Germinal center (tissue), 1 donor: ENCODE measurements at regions not wholly inside any gene's neighbourhood (a gene's known extent, or its start where the extent isn't known, plus 50 kb on each side); places are given as distances from the start of the nearest gene placed in this dataset.
"Not testable (repeated sequence)": the region's sequence is repeated elsewhere in the genome, so short reads cannot be mapped to it uniquely, and the experiment has no call there.

Source experiments
- DNase-seq: peaks from one replicate; pipeline ENCODE4 v3.0.0; 2012; ENCODE audit warnings: mixed read lengths, low spot score

DNA sequence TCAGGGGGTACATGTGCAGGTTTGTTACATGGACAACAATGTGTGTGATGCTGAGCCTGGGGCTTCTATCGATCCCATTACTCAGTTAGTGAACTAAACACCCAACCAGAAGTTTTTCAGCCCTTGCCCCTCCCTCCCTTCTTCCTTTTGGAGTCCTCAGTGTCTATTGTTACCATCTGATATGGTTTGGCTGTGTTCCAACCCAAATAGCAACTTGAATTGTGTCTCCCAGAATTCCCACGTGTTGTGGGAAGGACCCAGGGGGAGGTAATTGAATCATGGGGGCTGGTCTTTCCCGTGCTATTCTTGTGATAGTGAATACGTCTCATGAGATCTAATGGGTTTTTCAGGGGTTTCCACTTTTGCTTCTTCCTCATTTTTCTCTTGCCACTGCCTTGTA lies 186.3 kb downstream of the AEBP2 start:
- DNase-seq, result not testable (repeated sequence)

DNA sequence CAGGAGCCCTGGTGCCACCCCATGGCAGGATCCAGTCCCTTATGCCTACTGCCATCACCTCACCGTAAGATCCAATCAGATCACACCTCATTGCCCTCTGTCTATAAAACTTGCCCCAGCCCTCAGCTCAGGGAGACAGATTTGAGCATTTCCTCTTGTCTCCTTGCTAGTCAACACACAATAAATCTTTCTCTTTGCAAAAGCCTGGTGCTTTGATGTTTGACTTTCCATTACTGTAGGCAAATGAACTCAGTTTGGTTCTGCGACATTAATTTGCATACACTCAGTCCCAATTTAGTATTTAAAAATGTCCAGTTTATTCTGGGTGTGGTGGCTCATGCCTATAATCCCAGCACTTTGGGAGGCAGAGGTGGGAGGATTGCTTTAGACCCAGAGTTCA lies 188.4 kb downstream of the AEBP2 start:
- no peak for DNase-seq

DNA sequence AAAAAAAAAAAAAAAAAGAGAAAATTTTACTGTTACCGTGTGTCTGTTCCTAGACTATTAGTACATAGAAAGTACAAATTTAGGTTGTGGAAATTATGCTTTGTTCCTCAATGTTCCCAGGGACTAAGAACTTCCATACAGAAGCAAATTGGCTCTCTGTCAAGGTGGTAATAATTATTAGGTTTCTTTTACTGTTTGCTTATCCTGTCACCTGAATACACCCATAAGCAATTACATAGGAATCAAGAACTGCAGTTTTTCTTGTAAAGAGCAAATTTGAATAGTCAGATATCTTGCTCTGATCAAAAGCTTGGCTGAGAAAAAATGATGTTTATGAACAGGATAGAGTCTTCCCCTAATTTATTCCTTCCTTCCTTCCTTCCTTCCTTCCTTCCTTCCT lies 191.2 kb downstream of the AEBP2 start:
- no peak for DNase-seq

DNA sequence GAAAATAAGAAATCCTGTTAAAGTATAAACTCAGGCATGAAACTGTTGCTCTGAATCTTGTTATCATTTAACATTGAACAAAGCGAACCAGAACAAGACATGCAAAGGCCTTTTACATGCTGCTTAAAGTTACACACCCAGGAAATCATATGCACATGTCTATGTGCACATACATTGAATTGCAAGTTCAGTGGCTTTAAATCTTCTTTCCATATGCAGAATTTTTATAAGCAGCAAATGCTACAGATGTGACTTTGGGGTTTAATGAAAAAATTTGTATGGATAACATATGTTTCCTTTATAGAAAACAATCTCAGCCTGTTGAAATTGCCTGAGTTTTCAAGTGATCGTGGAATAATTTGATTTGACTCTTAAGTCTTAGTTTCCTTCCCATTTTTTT lies 193.9 kb downstream of the AEBP2 start:
- no peak for DNase-seq

DNA sequence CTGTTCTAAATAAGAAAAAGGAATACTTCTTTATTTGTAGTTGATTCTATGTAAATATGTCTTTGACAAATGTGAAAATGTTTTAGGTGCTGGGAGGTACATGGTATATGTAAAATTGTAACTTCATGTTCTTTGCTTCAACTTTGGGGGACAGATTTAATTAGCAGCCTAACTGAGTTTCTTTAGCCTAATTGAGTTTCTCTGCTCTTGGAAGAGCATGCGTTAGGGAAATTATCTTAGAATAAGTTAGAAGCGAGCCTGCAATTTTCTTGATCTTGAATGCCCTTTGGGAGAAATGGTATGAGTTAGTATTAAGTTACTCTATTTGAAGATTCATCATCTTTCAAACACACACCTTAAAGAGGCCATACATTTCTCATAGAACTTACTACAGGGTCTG lies 194.3 kb downstream of the AEBP2 start:
- DNase-seq, result no peak

DNA sequence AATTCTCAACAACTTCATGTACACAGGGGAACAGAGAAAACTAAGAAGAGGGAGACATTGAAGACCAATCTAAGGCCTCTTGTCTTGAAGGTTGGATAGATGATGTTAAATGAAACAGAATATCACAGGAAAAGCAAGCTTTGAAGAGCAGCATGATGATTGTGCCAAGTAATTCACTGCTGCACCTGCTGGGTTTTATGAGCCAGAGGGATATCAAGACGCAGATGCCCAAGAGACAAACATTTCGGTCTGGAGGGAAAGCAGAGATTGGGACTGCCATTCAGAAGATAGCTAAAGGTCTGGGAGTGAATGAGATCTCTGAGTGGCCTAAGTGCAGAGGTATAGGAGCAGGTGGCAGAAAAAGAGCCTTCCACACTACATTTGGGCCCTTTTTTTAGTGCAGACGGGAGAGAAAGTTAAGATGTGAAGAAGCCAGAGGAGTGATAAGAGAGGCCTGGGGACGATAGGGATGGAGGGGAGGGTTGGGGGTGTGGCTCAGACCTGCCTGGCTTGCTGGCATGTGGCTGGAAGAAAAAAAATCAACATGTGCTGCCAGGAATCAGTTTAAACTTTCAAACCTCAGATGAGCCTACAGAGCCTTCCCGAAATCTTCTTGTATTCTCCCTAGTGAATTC lies 200.6 kb downstream of the AEBP2 start:
- DNase-seq, result no peak

DNA sequence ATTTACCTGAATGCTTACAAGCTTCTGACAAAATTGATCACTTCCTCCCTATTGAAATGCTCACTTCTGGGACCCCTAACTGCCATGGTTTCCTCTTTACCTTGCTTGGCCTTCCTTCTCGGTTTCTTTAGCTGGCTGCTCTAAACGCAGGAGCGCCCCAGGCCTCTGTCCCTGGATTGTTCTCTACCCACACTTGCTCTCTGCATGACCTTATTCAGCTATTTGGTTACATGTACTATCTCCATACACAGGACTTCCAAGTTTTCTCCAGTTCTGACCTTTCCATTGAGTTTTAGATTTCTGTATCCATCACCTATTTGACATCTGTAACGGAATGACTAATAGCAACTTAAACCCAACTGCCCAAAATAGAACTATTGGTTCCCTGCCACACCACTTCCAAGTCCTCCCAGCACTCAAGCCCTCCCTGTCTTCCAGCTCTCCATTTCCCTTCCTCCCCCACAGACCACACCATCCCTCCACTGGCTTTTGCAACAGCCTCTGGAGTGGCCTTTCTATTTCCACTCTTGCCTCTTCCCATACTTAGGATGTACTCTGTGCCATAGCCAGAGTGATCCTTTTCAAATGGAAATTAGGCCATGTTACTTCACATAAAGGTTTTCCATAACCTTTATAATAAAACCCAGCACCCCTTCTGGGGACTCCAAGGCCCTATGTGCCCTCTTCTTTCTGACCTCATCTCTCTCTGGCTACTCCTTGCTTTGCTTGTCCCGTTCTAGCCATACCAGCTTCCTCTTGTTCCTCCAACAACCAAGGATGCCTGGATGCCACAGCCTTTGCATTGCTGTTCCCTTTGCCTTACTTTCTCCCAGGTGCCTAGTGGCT lies 202.2 kb downstream of the AEBP2 start:
- no peak for DNase-seq

DNA sequence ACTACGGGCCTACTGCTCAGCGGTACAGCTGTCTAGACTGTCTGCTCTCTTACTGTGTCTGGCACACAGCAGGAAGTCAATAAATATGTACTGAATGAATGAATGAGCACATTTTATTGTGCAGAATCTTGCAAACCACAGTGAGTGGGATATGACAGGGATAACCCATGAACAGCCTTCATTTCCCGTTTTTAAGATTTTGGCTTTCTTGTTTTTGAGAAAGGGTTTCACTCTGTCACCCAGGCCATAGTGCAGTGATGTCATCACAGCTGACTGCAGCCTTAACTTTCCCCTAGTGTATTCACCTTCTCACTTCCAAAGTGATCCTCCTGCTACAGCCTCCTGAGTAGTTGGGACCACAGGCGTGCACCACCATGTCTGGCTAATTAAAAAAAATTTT lies 203.1 kb downstream of the AEBP2 start:
- DNase-seq, result no peak

DNA sequence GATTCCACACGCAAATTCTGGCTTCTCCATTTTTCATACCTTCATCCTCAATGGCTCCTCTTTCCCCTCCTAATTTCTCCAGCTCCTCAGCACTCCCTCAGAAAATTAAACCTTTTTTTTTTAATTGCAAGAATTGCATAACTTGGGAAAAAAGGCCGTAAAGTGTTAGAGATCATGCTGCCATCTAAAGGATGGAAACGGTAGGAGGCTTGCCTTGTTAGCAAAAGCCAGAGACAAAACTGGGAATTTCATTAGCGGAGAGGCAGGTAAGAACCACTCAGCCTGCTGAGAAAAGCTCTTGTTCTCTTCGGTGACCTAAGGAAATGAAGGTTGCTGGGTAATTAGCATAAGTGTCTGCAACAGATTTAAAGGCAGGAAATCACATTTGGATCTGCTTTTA lies 204.3 kb downstream of the AEBP2 start:
- no peak for DNase-seq

DNA sequence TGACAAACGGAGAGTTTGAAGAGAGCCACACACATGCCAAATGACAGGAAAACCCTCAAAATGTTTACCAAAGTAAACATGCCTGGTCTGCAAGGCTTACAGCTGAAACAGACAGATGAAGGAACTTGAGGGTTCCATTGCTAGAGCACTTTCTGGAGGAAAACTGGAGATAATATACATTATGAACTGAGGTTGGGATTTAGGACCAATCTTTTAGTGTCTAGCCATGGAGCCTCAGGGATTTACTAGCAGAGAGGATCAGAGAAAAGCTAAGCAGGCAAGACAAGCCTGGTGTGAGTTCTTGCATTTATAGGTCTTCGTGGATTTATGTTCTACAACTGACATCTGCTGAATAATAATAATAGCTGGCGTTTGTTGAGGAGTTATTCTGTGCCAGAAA lies 205.3 kb downstream of the AEBP2 start:
- no peak for DNase-seq

DNA sequence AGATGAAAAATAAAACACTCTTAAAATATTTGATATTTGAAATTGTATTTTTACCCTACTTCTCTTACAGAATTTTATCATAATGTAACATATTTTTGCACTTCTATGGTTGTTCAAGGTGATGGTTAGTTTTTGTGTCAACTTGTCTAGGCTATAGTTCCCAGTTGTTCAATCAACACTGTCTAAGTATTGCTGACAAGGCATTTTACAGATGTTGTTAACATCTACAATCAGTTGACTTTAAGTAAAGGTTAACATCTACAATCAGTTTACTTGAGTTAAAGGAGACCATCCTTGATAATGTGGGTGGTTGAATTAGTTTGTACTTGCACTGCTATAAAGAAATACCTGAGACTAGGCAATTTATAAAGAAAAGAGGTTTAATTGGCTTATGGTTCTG lies 206.5 kb downstream of the AEBP2 start:
- DNase-seq, result no peak

DNA sequence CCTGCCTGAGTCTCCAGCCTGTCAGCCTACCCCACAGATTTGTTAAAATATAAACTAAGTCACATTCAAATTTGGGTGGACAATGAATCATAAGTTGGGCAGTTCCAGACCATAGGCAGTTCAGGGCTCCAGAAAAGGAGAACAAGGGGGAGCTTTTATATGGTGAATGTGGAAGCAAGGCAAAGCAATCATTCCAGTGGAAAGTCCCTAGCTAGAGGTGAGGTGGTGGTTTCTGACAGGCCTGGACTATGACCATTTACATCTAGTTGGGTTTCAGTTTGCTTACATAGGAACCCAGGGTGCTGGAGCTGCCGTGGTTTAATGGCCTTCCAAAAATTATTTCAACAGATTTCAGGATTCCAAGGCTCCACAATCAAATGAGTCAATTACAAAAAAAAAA lies 207.3 kb downstream of the AEBP2 start:
- DNase-seq, result no peak

DNA sequence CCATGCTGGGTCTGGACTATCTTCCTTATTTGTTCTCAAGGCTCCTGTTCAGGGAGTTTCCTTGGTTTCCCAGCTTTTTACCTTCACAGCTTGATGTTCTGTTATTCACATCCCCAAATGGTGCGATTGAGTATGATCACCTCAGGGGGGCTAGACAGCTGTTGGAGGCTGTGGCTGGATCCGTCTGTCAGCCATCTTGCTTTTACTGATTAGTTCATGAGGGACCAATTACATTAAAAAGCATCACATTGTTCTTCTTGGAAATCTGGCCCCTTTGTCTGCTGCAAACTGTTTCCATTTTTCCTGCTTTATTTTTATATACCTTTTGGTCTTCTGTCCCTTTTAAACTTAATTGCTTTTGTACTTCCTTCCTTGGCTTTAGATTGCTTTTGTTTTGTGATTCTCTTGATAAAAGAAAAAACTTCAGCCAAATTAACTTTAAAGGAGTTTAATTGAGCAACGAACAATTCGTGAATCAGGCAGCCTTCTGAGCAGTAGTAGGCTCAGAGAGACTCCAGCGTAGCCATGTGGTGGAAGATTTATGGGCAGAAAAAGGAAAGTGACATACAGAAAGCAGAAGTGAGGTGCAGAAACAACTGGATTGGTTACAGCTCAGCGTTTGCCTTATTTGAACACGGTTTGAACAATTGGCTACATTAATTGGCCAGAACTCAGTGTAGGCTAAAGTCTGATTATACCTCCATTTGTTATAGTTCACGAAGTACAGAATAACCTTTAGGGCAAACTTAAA lies 208.7 kb downstream of the AEBP2 start:
- no peak for DNase-seq

DNA sequence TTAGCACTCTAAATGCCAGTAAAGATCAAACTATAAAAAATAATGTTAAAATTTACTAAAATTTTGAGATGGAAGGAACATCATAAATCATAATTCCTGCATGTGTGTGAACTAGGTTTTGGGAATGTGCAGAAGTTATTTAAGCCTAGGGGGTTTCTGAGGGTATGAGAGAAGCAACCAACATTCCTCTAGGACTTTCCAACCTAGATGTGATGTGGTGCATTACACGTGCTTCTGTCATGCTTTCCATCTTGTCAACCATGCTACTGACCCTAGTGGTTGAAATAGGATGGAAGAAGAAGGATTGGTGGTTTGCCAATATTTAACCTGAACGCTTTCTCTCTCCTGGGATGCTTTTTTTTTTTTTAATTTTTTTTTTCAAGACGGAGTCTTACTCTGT lies 209.3 kb downstream of the AEBP2 start:
- no peak for DNase-seq

DNA sequence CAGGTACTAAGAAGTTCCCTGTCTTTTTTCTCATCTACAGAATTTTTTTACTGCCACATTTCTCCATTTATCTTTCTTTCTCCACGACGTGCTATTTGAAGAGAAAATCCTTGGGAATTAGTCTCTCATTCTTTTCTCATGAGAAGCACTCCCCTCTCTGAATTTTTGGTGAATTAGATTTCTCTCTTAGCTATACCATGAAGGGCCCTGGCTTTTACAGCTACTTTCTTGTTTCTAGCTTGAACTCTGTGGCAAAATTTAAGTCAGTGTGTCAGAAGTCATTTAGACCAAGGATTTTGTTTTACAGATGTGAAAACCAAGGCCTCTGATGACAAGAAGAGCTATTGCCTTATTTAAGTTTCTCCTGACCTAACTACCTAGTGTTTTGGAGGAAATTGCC lies 213.1 kb downstream of the AEBP2 start:
- DNase-seq, result no peak

DNA sequence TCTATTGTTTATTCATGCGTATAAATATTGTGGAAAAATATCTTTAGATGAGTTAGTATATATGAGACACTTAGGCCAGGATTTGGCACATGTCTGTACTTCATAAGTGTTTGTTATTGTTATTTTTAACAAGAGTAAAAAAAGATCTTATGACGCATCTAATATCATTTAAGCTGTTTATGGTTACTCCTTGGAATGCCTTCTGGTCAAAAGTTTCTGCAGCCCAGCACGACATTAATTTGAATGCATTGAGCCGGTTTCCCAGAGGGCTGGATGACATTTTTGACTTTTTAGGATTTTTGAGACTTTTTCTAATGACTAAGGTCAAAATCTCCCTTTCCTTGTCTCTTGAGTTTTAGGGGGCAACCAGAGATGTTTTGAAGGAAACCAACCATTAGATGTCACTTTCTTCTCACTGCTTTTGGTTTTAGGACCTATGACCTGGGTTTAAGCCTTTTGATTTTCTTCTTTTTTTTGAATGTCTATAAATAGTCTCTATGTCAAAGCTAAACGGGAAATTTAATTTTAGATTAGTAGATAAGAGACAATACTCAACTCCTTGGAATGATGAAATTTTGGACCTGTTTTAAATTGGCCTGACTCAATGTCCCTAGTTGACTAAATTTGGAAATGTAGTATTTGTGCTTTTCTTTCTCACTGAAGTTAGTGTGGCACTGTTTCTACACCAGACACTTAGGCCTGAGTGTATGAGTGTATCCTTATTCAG lies 215.5 kb downstream of the AEBP2 start:
- DNase-seq, result no peak

DNA sequence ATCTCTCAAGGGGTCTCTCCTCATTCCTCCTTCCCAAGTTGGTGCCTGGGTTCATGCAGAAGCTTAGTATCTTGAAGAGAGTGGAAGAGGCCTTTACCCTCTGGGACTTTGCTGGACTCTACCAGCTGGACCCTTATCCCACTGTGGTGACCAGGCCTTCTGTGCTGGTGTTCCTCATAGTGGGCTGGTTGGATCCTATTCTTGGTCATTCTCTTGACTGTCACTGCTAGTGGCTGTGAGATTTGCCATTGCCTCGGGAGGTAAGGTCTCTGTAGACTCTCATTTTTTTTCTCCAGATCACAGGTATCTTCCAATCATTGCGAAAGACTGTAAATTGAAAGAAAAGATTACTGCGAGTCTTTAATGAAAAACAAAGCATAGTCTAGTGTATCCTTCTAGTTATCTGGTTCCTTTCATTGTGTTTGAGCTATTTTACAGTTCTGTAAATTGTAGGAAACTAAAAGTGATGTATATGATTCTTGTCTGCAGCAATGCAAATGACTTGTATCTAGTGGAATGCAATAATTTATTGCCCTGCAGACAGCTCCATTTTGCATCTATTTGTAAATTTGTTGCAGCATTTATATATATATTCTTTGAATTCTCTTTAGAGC lies 217.9 kb downstream of the AEBP2 start:
- DNase-seq, result no peak

DNA sequence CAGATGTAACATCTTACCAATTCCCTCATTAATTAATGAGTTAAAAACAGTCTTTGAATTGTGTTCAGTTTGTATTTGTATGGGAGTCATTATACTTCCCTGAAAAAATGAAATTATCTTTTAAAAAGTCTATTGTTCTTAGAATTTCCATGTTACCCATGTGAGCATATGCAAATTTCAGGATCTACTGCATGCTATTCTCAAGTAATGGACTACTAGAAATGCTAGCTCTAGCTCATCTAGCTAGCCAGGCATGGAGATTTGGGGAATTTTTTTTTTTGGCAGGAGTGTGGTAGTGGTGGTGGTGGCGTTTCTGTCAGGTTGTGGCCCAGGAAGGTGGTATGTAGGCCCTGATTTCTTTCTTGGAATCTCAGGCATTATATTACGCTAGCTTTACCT lies 218.4 kb downstream of the AEBP2 start:
- DNase-seq, result no peak

DNA sequence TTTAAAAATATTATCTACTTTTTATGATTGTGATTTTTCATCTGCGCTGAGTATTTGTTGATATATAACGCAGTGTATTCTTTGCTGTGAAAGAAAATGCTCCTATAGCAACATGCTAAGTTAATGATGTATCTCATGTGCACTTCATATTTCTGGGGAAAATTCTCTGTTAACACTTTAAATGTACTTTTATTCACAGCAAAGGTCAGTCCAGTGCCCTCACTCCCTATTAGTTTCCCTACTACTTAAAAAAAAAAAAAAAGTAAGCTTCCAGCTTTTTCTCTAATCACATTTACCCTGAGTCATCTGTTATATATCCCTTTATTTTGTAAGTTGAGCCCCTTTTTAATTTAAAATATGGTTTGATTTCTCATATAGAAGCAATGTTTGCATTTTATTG lies 219.8 kb downstream of the AEBP2 start:
- no peak for DNase-seq

DNA sequence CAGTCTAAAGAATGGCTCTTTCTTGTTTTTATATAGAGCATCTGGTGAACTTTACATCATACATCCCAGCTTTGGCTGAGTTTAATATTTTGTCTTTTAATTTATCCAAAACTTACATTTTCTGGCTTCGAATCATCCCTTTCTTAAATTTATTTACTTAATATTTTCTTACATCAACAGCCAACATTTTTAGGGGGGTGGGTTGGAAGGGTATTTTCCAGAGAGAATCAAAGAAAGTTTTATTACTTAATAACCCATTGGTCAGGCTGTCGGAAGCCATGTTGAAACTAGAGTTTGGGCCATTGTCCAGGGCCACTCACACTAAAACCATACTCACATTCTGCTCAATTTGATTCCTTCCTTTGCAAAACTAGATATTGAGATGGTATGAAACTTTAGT lies 220.2 kb downstream of the AEBP2 start:
- DNase-seq, result no peak

DNA sequence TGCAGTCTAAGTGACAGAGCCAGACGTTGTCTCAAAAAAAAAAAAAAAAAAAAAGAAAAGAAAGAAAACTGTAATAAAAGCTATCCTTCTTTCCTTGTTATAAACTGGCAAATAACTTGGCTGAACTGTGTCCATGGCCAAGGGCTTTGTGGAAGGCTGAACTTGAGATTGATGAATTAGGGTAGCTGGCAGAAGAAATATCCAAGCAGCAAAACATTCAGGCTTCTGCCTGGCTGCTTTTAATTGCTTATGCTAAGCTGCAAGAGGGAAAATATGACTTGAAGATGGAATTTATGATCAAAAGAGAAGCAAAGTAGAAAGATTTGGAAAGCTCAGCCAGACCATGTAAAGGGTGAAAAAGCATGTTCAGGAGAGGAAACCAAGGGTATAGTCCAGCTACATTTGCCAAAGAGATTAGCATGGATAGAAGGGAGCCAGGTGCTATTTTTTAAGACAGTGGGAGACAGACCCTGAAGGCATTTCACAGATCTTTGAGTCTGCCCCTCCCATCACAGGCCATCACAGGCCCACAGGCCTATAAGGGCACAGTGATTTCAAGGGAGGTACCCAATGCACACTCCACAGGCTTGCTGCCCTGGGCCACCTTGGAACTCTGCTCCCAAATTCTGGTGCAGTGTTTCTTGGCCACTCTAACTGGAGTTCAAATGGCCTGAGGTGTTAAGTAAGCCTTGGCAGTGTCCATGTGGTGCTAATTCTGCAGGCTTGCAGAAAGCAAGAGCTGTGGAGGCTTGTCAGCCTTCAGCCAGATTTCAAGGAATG lies 226.0 kb downstream of the AEBP2 start:
- DNase-seq, result no peak
